ENCODE measurements at regions not wholly inside any gene's neighbourhood (a gene's known extent, or its start where the extent isn't known, plus 50 kb on each side); places are given as distances from the start of the nearest gene placed in this dataset.
A peak's percentile ranks its signal among the peaks of the same experiment; 100 is the strongest.

DNA sequence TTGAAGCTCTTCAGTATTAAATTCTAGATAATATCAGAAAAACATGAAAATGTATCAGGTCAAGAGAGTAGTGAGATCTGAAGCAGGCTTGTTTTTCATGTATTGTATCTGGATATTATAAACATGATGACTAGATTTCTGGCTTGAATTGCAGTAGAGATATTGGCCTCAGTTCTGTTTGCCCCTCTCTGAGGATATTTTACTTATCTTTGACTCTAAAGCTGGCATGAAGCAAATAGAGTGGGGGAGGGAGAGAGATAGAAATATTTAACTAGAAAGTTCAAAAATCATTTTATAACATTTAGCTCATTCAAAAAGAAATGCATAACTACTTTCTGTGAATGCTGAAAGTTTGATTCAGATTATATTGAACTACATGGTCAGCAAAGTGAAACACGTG, 929.7 kb upstream of the KCND2 start:
- no peak for DNase-seq (ENCODE audit: low spot score)
- TF ChIP-seq TAF1 (conservative IDR thresholded peaks at IDR 0.05) = no peak
- no peak for TF ChIP-seq NR2F2 (IDR thresholded peaks at IDR 0.05)
- no peak for TF ChIP-seq FOXA2 (IDR thresholded peaks at IDR 0.05)
- no peak for TF ChIP-seq YY1 (IDR thresholded peaks at IDR 0.05)
- TF ChIP-seq, protein P1, sequence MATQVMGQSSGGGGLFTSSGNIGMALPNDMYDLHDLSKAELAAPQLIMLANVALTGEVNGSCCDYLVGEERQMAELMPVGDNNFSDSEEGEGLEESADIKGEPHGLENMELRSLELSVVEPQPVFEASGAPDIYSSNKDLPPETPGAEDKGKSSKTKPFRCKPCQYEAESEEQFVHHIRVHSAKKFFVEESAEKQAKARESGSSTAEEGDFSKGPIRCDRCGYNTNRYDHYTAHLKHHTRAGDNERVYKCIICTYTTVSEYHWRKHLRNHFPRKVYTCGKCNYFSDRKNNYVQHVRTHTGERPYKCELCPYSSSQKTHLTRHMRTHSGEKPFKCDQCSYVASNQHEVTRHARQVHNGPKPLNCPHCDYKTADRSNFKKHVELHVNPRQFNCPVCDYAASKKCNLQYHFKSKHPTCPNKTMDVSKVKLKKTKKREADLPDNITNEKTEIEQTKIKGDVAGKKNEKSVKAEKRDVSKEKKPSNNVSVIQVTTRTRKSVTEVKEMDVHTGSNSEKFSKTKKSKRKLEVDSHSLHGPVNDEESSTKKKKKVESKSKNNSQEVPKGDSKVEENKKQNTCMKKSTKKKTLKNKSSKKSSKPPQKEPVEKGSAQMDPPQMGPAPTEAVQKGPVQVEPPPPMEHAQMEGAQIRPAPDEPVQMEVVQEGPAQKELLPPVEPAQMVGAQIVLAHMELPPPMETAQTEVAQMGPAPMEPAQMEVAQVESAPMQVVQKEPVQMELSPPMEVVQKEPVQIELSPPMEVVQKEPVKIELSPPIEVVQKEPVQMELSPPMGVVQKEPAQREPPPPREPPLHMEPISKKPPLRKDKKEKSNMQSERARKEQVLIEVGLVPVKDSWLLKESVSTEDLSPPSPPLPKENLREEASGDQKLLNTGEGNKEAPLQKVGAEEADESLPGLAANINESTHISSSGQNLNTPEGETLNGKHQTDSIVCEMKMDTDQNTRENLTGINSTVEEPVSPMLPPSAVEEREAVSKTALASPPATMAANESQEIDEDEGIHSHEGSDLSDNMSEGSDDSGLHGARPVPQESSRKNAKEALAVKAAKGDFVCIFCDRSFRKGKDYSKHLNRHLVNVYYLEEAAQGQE (IDR thresholded peaks at IDR 0.05) = no peak
- peak; percentile 18 to 40 for TF ChIP-seq HNF4A (conservative IDR thresholded peaks at IDR 0.05)
- no peak for TF ChIP-seq JUND (IDR thresholded peaks at IDR 0.05)
- peak; percentile 26 for TF ChIP-seq SP1 (IDR thresholded peaks at IDR 0.05)
- peak; percentile 10 to 13 for TF ChIP-seq RAD21 (IDR thresholded peaks at IDR 0.05)
- TF ChIP-seq, protein P2, sequence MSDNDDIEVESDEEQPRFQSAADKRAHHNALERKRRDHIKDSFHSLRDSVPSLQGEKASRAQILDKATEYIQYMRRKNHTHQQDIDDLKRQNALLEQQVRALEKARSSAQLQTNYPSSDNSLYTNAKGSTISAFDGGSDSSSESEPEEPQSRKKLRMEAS (IDR thresholded peaks at IDR 0.05) = no peak
- TF ChIP-seq FOXA1 (IDR thresholded peaks at IDR 0.05) = no peak
- no peak for TF ChIP-seq HNF4G (IDR thresholded peaks at IDR 0.05)
- TF ChIP-seq, protein P3, sequence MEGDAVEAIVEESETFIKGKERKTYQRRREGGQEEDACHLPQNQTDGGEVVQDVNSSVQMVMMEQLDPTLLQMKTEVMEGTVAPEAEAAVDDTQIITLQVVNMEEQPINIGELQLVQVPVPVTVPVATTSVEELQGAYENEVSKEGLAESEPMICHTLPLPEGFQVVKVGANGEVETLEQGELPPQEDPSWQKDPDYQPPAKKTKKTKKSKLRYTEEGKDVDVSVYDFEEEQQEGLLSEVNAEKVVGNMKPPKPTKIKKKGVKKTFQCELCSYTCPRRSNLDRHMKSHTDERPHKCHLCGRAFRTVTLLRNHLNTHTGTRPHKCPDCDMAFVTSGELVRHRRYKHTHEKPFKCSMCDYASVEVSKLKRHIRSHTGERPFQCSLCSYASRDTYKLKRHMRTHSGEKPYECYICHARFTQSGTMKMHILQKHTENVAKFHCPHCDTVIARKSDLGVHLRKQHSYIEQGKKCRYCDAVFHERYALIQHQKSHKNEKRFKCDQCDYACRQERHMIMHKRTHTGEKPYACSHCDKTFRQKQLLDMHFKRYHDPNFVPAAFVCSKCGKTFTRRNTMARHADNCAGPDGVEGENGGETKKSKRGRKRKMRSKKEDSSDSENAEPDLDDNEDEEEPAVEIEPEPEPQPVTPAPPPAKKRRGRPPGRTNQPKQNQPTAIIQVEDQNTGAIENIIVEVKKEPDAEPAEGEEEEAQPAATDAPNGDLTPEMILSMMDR (IDR thresholded peaks at IDR 0.05; ENCODE audit: low read depth, low read length, missing input control) = no peak
- peak in 1 of 2 donors; percentile 36 for TF ChIP-seq RXRA (IDR thresholded peaks at IDR 0.05)
- TF ChIP-seq, protein P4, sequence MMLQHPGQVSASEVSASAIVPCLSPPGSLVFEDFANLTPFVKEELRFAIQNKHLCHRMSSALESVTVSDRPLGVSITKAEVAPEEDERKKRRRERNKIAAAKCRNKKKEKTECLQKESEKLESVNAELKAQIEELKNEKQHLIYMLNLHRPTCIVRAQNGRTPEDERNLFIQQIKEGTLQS (IDR thresholded peaks at IDR 0.05) = no peak
- TF ChIP-seq GABPA (IDR thresholded peaks at IDR 0.05 in 1 of 2, conservative IDR thresholded peaks at IDR 0.05 in 1 of 2) = no peak
- TF ChIP-seq EGR1 (IDR thresholded peaks at IDR 0.05; ENCODE audit: low read depth in 2 of 2) = no peak
- TF ChIP-seq, protein P5, sequence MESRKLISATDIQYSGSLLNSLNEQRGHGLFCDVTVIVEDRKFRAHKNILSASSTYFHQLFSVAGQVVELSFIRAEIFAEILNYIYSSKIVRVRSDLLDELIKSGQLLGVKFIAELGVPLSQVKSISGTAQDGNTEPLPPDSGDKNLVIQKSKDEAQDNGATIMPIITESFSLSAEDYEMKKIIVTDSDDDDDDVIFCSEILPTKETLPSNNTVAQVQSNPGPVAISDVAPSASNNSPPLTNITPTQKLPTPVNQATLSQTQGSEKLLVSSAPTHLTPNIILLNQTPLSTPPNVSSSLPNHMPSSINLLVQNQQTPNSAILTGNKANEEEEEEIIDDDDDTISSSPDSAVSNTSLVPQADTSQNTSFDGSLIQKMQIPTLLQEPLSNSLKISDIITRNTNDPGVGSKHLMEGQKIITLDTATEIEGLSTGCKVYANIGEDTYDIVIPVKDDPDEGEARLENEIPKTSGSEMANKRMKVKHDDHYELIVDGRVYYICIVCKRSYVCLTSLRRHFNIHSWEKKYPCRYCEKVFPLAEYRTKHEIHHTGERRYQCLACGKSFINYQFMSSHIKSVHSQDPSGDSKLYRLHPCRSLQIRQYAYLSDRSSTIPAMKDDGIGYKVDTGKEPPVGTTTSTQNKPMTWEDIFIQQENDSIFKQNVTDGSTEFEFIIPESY (IDR thresholded peaks at IDR 0.05) = no peak
- Histone ChIP-seq H3K27ac (ENCODE audit: low read depth in 1 of 2, low read length in 2 of 2) (no peak overlapping the region), H3K27me3 (ENCODE audit: control insufficient read depth in 4 of 4, insufficient read depth in 4 of 4, low read length in 3 of 4) (no peaks in the 10 kb centered on the region), H3K4me1 (ENCODE audit: control insufficient read depth in 4 of 4, insufficient read depth in 4 of 4, low read length in 3 of 4) (peaks cover 2 to 14% (median 12%) of the 10 kb centered on the region in 4 donors), H3K9me3 (ENCODE audit: control insufficient read depth in 4 of 4, low read length in 3 of 4) (no peaks in the 10 kb centered on the region), H3K36me3 (ENCODE audit: control insufficient read depth in 4 of 4, insufficient read depth in 3 of 4, low read depth in 1 of 4, low read length in 3 of 4) (no peaks in the 10 kb centered on the region), H3K4me3 (ENCODE audit: low read depth in 1 of 3, low read length in 3 of 3) (no peak overlapping the region), H3K9ac (ENCODE audit: low read depth in 1 of 2, low read length in 2 of 2) (no peak overlapping the region)
- 7% methylated on average over 1 of the region's 1 CpG for WGBS

Data from liver (tissue), 8 donors.